DOHH2 (cell line): ENCODE measurements at regions not wholly inside any gene's neighbourhood (a gene's known extent, or its start where the extent isn't known, plus 50 kb on each side); places are given as distances from the start of the nearest gene placed in this dataset.

Source experiments
- CTCF ChIP-seq: fragments of 200-600 bp; sonication (generic); IDR thresholded peaks from one replicate; pipeline ENCODE4 v1.5.1; 2014; ENCODE audit warnings: antibody characterized with exemption, mild to moderate bottlenecking, low read depth, low read length; ENCODE audit not compliant: poor library complexity, severe bottlenecking
- EZH2phosphoT487 ChIP-seq: fragments of 200-600 bp; sonication (generic); IDR thresholded peaks from 2 replicates; pipeline ENCODE4 v1.6.1; 2017; ENCODE audit warnings: borderline replicate concordance, mild to moderate bottlenecking, antibody characterized with exemption, low read length, moderate library complexity, mixed read lengths

GRCh38 chr18:71018816-71019215 is 730.0 kb downstream of the SOCS6 start:
- TF ChIP-seq CTCF: no peak
- no peak for TF ChIP-seq EZH2phosphoT487
